ENCODE measurements at regions not wholly inside any gene's neighbourhood (a gene's known extent, or its start where the extent isn't known, plus 50 kb on each side); places are given as distances from the start of the nearest gene placed in this dataset.

- H3K4me1 ChIP-seq (replicated peaks in 1 of 2) = no peaks in the 10 kb centered on the region
- no peak overlapping the region for H3K27ac ChIP-seq
- DNase-seq = no peak
- 62 to 67% (median 63%) methylated on average over 8 of the region's 8 CpGs for WGBS, 4 donors
- no peak overlapping the region for H3K4me3 ChIP-seq
- TF ChIP-seq POLR2A (IDR thresholded peaks at IDR 0.05) (no peak), CTCF (IDR thresholded peaks at IDR 0.05) (no peak)
- intact Hi-C loops (cut with DNase I) = no loop called here
- H3K27me3 ChIP-seq = no peaks in the 10 kb centered on the region
- no peaks in the 10 kb centered on the region for H3K36me3 ChIP-seq (replicated peaks in 1 of 2)
- H3K9me3 ChIP-seq (replicated peaks in 1 of 3) = no peaks in the 10 kb centered on the region
These were observed 612.1 kb upstream of the PITX2 start for GRCh38 chr4:111234939-111235338.

GRCh38 chr4:111263836-111264235 lies 641.0 kb upstream of the PITX2 start:
- no peaks in the 10 kb centered on the region for H3K36me3 ChIP-seq (replicated peaks in 1 of 2)
- intact Hi-C loops (cut with DNase I) = no loop called here
- TF ChIP-seq CTCF (IDR thresholded peaks at IDR 0.05) (no peak), POLR2A (IDR thresholded peaks at IDR 0.05) (no peak)
- H3K9me3 ChIP-seq (replicated peaks in 1 of 3) = no peaks in the 10 kb centered on the region
- H3K4me1 ChIP-seq (replicated peaks in 1 of 2) = no peaks in the 10 kb centered on the region
- H3K27ac ChIP-seq = no peak overlapping the region
- H3K27me3 ChIP-seq = no peaks in the 10 kb centered on the region
- no peak overlapping the region for H3K4me3 ChIP-seq
- WGBS, 4 donors = 61 to 77% (median 66%) methylated on average over 5 of the region's 5 CpGs
- DNase-seq = no peak

- Histone ChIP-seq H3K9me3 (replicated peaks in 1 of 3) (no peaks in the 10 kb centered on the region), H3K27me3 (no peaks in the 10 kb centered on the region), H3K27ac (no peak overlapping the region), H3K36me3 (replicated peaks in 1 of 2) (no peaks in the 10 kb centered on the region), H3K4me1 (replicated peaks in 1 of 2) (no peaks in the 10 kb centered on the region), H3K4me3 (no peak overlapping the region)
- intact Hi-C loops (cut with DNase I) = no loop called here
- no peak for DNase-seq
- TF ChIP-seq CTCF (IDR thresholded peaks at IDR 0.05) (no peak), POLR2A (IDR thresholded peaks at IDR 0.05) (no peak)
- 52 to 63% (median 61%) methylated on average over 5 of the region's 5 CpGs for WGBS, 4 donors
These were observed 644.1 kb upstream of the PITX2 start for GRCh38 chr4:111266937-111267336.

GRCh38 chr4:111267786-111268185 lies 644.9 kb upstream of the PITX2 start:
- Histone ChIP-seq H3K4me1 (replicated peaks in 1 of 2) (no peaks in the 10 kb centered on the region), H3K4me3 (no peak overlapping the region), H3K36me3 (replicated peaks in 1 of 2) (no peaks in the 10 kb centered on the region), H3K27me3 (no peaks in the 10 kb centered on the region), H3K27ac (no peak overlapping the region), H3K9me3 (replicated peaks in 1 of 3) (no peaks in the 10 kb centered on the region)
- intact Hi-C loops (cut with DNase I) = no loop called here
- TF ChIP-seq POLR2A (IDR thresholded peaks at IDR 0.05) (no peak), CTCF (IDR thresholded peaks at IDR 0.05) (no peak)
- 65 to 75% (median 69%) methylated on average over 2 of the region's 2 CpGs for WGBS, 4 donors
- no peak for DNase-seq
